SU-DHL-6 (cell line): ENCODE measurements at regions not wholly inside any gene's neighbourhood (a gene's known extent, or its start where the extent isn't known, plus 50 kb on each side); places are given as distances from the start of the nearest gene placed in this dataset.

Experiments used
- H2AFZ ChIP-seq: fragments of 200-600 bp; sonication (generic); 2 replicates; pipeline ENCODE4 v1.6.1; 2014; ENCODE audit warnings: low read depth, mild to moderate bottlenecking, moderate library complexity, mixed read lengths, antibody characterized with exemption, low read length; ENCODE audit not compliant: severe bottlenecking
- H3F3A ChIP-seq: fragments of 200-600 bp; shearing (Covaris generic); 2 replicates; pipeline ENCODE4 v1.6.0; 2016; ENCODE audit warnings: antibody characterized with exemption, mild to moderate bottlenecking; ENCODE audit not compliant: insufficient read depth
- H3K27ac ChIP-seq: fragments of 200-600 bp; sonication (generic); 2 replicates; pipeline ENCODE4 v1.5.1; 2016; ENCODE audit warnings: low read depth, mild to moderate bottlenecking, low read length, moderate library complexity, mixed read lengths
- H3K27me3 ChIP-seq: fragments of 200-600 bp; sonication (generic), shearing (Covaris generic); 2 replicates; pipeline ENCODE4 v1.6.0; 2014; ENCODE audit warnings: mild to moderate bottlenecking, low read length
- H3K36me3 ChIP-seq: fragments of 200-600 bp; sonication (generic); 2 replicates; pipeline ENCODE4 v1.6.1; 2014; ENCODE audit warnings: mild to moderate bottlenecking, low read length, mixed read lengths
- H3K4me2 ChIP-seq: fragments of 300-600, 200-600 bp; shearing (Covaris generic), sonication (generic); 2 replicates; pipeline ENCODE4 v1.6.0; 2014; ENCODE audit warnings: low read length, low read depth, mild to moderate bottlenecking; ENCODE audit not compliant: poor library complexity, severe bottlenecking
- H3K4me3 ChIP-seq: fragments of 200-600 bp; sonication (generic); 2 replicates; pipeline ENCODE4 v1.5.1; 2014; ENCODE audit warnings: antibody characterized with exemption, low read length, mild to moderate bottlenecking, mixed read lengths; ENCODE audit not compliant: insufficient read depth, poor library complexity, severe bottlenecking
- H3K79me2 ChIP-seq: fragments of 200-600 bp; sonication (generic); 2 replicates; pipeline ENCODE4 v1.6.1; 2014; ENCODE audit warnings: mild to moderate bottlenecking, low read length, moderate library complexity; ENCODE audit not compliant: insufficient read depth
- H3K9ac ChIP-seq: fragments of 200-600 bp; sonication (generic); 2 replicates; pipeline ENCODE4 v1.7.0; 2014; ENCODE audit warnings: mild to moderate bottlenecking, low read length
- H3K9me2 ChIP-seq: fragments of 200-600 bp; sonication (generic); replicated peaks from 2 replicates; pipeline ENCODE4 v1.6.1; 2014; ENCODE audit warnings: low read length; ENCODE audit not compliant: insufficient read depth
- H3K9me3 ChIP-seq: fragments of 200-600 bp; sonication (generic); 2 replicates; pipeline ENCODE4 v1.6.1; 2014; ENCODE audit warnings: low read length, mixed read lengths; ENCODE audit not compliant: insufficient read depth
- H4K20me1 ChIP-seq: fragments of 200-600 bp; sonication (generic); 2 replicates; pipeline ENCODE4 v1.6.1; 2014; ENCODE audit warnings: low read depth, mild to moderate bottlenecking, antibody characterized with exemption, low read length, moderate library complexity, mixed read lengths
- CTCF ChIP-seq: fragments of 200-600 bp; sonication (generic); IDR thresholded peaks from one replicate; pipeline ENCODE4 v1.5.1; 2017; ENCODE audit warnings: antibody characterized with exemption, mild to moderate bottlenecking, low read length, moderate library complexity; ENCODE audit not compliant: insufficient read depth, poor library complexity, severe bottlenecking
- EZH2phosphoT487 ChIP-seq: fragments of 200-600 bp; sonication (generic), shearing (Covaris generic); conservative IDR thresholded peaks from 2 replicates; pipeline ENCODE4 v1.6.1; 2018; ENCODE audit warnings: mild to moderate bottlenecking, antibody characterized with exemption, low read length, moderate library complexity, mixed read lengths

DNA sequence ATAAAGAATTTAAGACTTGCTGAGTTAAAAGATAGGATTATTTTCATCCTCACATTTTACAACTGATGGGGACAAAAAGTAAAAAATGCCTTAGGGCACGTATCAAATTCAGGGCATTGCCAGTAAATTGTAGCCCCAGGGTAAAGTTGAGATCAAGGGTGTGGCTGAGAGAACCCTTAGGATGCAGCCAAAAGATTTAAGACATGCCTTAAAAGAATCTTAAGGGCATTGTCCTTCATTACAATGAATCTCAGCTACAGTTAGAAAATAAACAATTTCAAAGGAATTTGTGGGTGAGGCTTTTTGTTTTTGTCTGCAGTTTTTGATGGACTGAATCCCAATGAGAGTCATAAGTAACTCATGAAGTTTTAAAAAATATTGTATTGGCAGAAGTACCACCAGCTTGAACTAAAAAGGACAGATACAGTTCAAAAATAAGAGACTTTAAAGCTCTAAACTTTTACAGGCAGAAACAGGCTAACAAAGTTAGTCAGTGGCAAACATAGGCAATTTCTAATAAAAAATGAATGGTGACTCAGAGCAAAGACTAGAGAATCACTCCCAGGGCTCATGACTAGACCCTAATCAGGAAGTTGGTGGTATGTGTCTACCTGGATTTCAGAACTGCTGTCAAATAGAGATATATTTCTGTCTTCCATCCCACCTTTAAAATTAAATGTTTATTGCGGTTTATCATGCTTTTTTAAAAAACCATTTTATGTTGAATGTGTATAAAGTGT is 165.1 kb upstream of the SNX7 start:
- no peak for TF ChIP-seq CTCF
- no peak for TF ChIP-seq EZH2phosphoT487
- H2AFZ ChIP-seq = no peak overlapping the region
- H3K4me2 ChIP-seq = no peak overlapping the region
- H3K27me3 ChIP-seq = no peaks in the 10 kb centered on the region
- H4K20me1 ChIP-seq = no peaks in the 10 kb centered on the region
- 0 out of 2 replicates have a peak, but pooled peaks cover 3% of the 10 kb centered on the region for H3K9me3 ChIP-seq
- H3K4me3 ChIP-seq = no peak overlapping the region
- no peaks in the 10 kb centered on the region for H3F3A ChIP-seq
- no peak overlapping the region for H3K27ac ChIP-seq
- H3K9ac ChIP-seq = no peak overlapping the region
- no peaks in the 10 kb centered on the region for H3K36me3 ChIP-seq
- no peaks in the 10 kb centered on the region for H3K79me2 ChIP-seq
- H3K9me2 ChIP-seq = no peaks in the 10 kb centered on the region

DNA sequence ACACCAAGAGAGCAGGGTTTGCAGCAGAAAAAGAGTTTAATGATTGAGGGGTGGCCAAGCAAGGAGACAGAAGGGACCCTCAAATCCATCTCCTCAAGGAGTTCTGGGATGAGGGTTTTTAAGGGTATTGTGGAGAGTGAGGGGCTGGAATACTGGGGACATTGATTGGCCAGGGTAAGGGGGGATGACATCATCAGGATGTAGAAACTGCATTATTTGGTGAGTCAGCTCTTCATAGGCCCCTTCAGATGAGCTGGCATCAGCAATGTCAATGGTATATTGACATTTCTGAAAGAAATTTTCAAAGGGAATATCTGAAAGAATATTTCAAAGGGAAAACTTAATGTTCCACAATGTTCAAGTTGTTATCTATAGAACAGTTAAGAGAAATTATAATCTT is 168.1 kb upstream of the SNX7 start:
- Histone ChIP-seq H3K9ac (no peak overlapping the region), H3F3A (no peaks in the 10 kb centered on the region), H4K20me1 (no peaks in the 10 kb centered on the region), H3K36me3 (no peaks in the 10 kb centered on the region), H3K79me2 (no peaks in the 10 kb centered on the region), H3K9me2 (no peaks in the 10 kb centered on the region), H3K27ac (no peak overlapping the region), H3K4me3 (no peak overlapping the region), H3K4me2 (no peak overlapping the region), H3K9me3 (0 out of 2 replicates have a peak, but pooled peaks cover 3% of the 10 kb centered on the region), H3K27me3 (no peaks in the 10 kb centered on the region), H2AFZ (no peak overlapping the region)
- TF ChIP-seq CTCF (no peak), EZH2phosphoT487 (no peak)

- Histone ChIP-seq H3K27me3 (no peaks in the 10 kb centered on the region), H3K9me3 (no peaks in the 10 kb centered on the region), H3F3A (no peaks in the 10 kb centered on the region), H4K20me1 (no peaks in the 10 kb centered on the region), H3K4me2 (no peak overlapping the region), H3K4me3 (no peak overlapping the region), H3K9ac (no peak overlapping the region), H3K79me2 (no peaks in the 10 kb centered on the region), H3K9me2 (no peaks in the 10 kb centered on the region), H2AFZ (no peak overlapping the region), H3K36me3 (no peaks in the 10 kb centered on the region), H3K27ac (no peak overlapping the region)
- TF ChIP-seq CTCF (no peak), EZH2phosphoT487 (no peak)
Observed at GRCh38 chr1:98490099-98490498, 171.4 kb upstream of the SNX7 start.
